ENCODE measurements at regions not wholly inside any gene's neighbourhood (a gene's known extent, or its start where the extent isn't known, plus 50 kb on each side); places are given as distances from the start of the nearest gene placed in this dataset.
"Not testable (repeated sequence)": the region's sequence is repeated elsewhere in the genome, so short reads cannot be mapped to it uniquely, and the experiment has no call there.

GRCh38 chr12:33192226-33192625 is 247.4 kb downstream of the SYT10 start:
- Histone ChIP-seq H3K27me3 (ENCODE audit: control insufficient read depth, insufficient read depth, low read length) (no peaks in the 10 kb centered on the region), H3K4me3 (ENCODE audit: low read depth, low read length) (no peak overlapping the region), H3K36me3 (ENCODE audit: control insufficient read depth, insufficient read depth, low read length) (no peaks in the 10 kb centered on the region)
- no peak for DNase-seq (ENCODE audit: low read depth)
- no peak for TF ChIP-seq CTCF (IDR thresholded peaks at IDR 0.05; ENCODE audit: insufficient read depth, low read length, poor library complexity, severe bottlenecking)

- no peak for TF ChIP-seq CTCF (IDR thresholded peaks at IDR 0.05; ENCODE audit: insufficient read depth, low read length, poor library complexity, severe bottlenecking)
- no peak for DNase-seq (ENCODE audit: low read depth)
- Histone ChIP-seq H3K4me3 (ENCODE audit: low read depth, low read length) (no peak overlapping the region), H3K36me3 (ENCODE audit: control insufficient read depth, insufficient read depth, low read length) (no peaks in the 10 kb centered on the region), H3K27me3 (ENCODE audit: control insufficient read depth, insufficient read depth, low read length) (no peaks in the 10 kb centered on the region)
Measured at GRCh38 chr12:33187409-33187808, 252.2 kb downstream of the SYT10 start.

GRCh38 chr12:33184161-33184560 is 255.5 kb downstream of the SYT10 start:
- Histone ChIP-seq H3K36me3 (ENCODE audit: control insufficient read depth, insufficient read depth, low read length) (no peaks in the 10 kb centered on the region), H3K4me3 (ENCODE audit: low read depth, low read length) (no peak overlapping the region), H3K27me3 (ENCODE audit: control insufficient read depth, insufficient read depth, low read length) (no peaks in the 10 kb centered on the region)
- TF ChIP-seq CTCF (IDR thresholded peaks at IDR 0.05; ENCODE audit: insufficient read depth, low read length, poor library complexity, severe bottlenecking) = no peak
- no peak for DNase-seq (ENCODE audit: low read depth)

GRCh38 chr12:33182485-33182884 is 257.1 kb downstream of the SYT10 start:
- Histone ChIP-seq H3K27me3 (ENCODE audit: control insufficient read depth, insufficient read depth, low read length) (no peaks in the 10 kb centered on the region), H3K36me3 (ENCODE audit: control insufficient read depth, insufficient read depth, low read length) (no peaks in the 10 kb centered on the region), H3K4me3 (ENCODE audit: low read depth, low read length) (no peak overlapping the region)
- no peak for TF ChIP-seq CTCF (IDR thresholded peaks at IDR 0.05; ENCODE audit: insufficient read depth, low read length, poor library complexity, severe bottlenecking)
- no peak for DNase-seq (ENCODE audit: low read depth)

- H3K36me3 ChIP-seq (ENCODE audit: control insufficient read depth, insufficient read depth, low read length) = no peaks in the 10 kb centered on the region
- no peak overlapping the region for H3K4me3 ChIP-seq (ENCODE audit: low read depth, low read length)
- H3K27me3 ChIP-seq (ENCODE audit: control insufficient read depth, insufficient read depth, low read length) = no peaks in the 10 kb centered on the region
- TF ChIP-seq CTCF (IDR thresholded peaks at IDR 0.05; ENCODE audit: insufficient read depth, low read length, poor library complexity, severe bottlenecking) = no peak
- DNase-seq (ENCODE audit: low read depth) = no peak
Measured at GRCh38 chr12:33180918-33181317, 258.7 kb downstream of the SYT10 start.

- DNase-seq (ENCODE audit: low read depth); H3K4me3 ChIP-seq (ENCODE audit: low read depth, low read length); H3K27me3 ChIP-seq (ENCODE audit: control insufficient read depth, insufficient read depth, low read length); H3K36me3 ChIP-seq (ENCODE audit: control insufficient read depth, insufficient read depth, low read length): not testable (repeated sequence)
Measured at GRCh38 chr12:33166260-33166659, 269.7 kb upstream of the PKP2 start.

Measured in kidney epithelial cell (primary cell).